ENCODE measurements at regions not wholly inside any gene's neighbourhood (a gene's known extent, or its start where the extent isn't known, plus 50 kb on each side); places are given as distances from the start of the nearest gene placed in this dataset.
"Not testable (repeated sequence)": the region's sequence is repeated elsewhere in the genome, so short reads cannot be mapped to it uniquely, and the experiment has no call there.

GRCh38 chr6:81940451-81940985 is 188.0 kb upstream of the TENT5A start:
- no peak for DNase-seq
- 60% methylated on average over 1 of the region's 1 CpG for WGBS (ENCODE audit: insufficient coverage, low lambda C conversion rate)
- H3K4me1 ChIP-seq (ENCODE audit: control insufficient read depth, insufficient read depth, low read length): peaks cover 13% of the 10 kb centered on the region
- H3K4me3 ChIP-seq (ENCODE audit: low read length): no peak overlapping the region
- H3K36me3 ChIP-seq (ENCODE audit: control insufficient read depth, insufficient read depth, low read length): no peaks in the 10 kb centered on the region
- H3K27me3 ChIP-seq (ENCODE audit: control insufficient read depth, insufficient read depth, low read length): no peaks in the 10 kb centered on the region
- H3K9me3 ChIP-seq (ENCODE audit: control insufficient read depth, low read depth, low read length): no peaks in the 10 kb centered on the region
- H3K27ac ChIP-seq (ENCODE audit: low read length): no peak overlapping the region

- H3K27me3 ChIP-seq (ENCODE audit: control insufficient read depth, insufficient read depth, low read length): no peaks in the 10 kb centered on the region
- H3K27ac ChIP-seq (ENCODE audit: low read length): no peak overlapping the region
- WGBS (ENCODE audit: insufficient coverage, low lambda C conversion rate): no CpG with 5 or more reads among the region's 3 CpGs
- DNase-seq: no peak
- no peaks in the 10 kb centered on the region for H3K36me3 ChIP-seq (ENCODE audit: control insufficient read depth, insufficient read depth, low read length)
- H3K4me3 ChIP-seq (ENCODE audit: low read length): no peak overlapping the region
- peaks cover 13% of the 10 kb centered on the region for H3K4me1 ChIP-seq (ENCODE audit: control insufficient read depth, insufficient read depth, low read length)
- no peaks in the 10 kb centered on the region for H3K9me3 ChIP-seq (ENCODE audit: control insufficient read depth, low read depth, low read length)
Measured at GRCh38 chr6:81939766-81940165, 187.3 kb upstream of the TENT5A start.

- DNase-seq: no peak
- H3K36me3 ChIP-seq (ENCODE audit: control insufficient read depth, insufficient read depth, low read length): no peaks in the 10 kb centered on the region
- WGBS (ENCODE audit: insufficient coverage, low lambda C conversion rate): no CpG with 5 or more reads among the region's 3 CpGs
Measured at GRCh38 chr6:81938991-81939732, 186.7 kb upstream of the TENT5A start.

GRCh38 chr6:81938014-81938856 is 185.8 kb upstream of the TENT5A start:
- WGBS (ENCODE audit: insufficient coverage, low lambda C conversion rate): 0% methylated on average over 1 of the region's 4 CpGs
- Histone ChIP-seq H3K27me3 (ENCODE audit: control insufficient read depth, insufficient read depth, low read length) (no peaks in the 10 kb centered on the region), H3K4me3 (ENCODE audit: low read length) (peak overlapping the region; percentile 35), H3K27ac (ENCODE audit: low read length) (peak overlapping the region; percentile 93), H3K9me3 (ENCODE audit: control insufficient read depth, low read depth, low read length) (no peaks in the 10 kb centered on the region), H3K36me3 (ENCODE audit: control insufficient read depth, insufficient read depth, low read length) (no peaks in the 10 kb centered on the region), H3K4me1 (ENCODE audit: control insufficient read depth, insufficient read depth, low read length) (peaks cover 19% of the 10 kb centered on the region)
- DNase-seq: peak; percentile 95 to 98

More at GRCh38 chr6:81938991-81939732, 186.7 kb upstream of the TENT5A start:
- H3K9me3 ChIP-seq (ENCODE audit: control insufficient read depth, low read depth, low read length): no peaks in the 10 kb centered on the region
- H3K4me1 ChIP-seq (ENCODE audit: control insufficient read depth, insufficient read depth, low read length): peaks cover 15% of the 10 kb centered on the region
- peak overlapping the region; percentile 93 for H3K27ac ChIP-seq (ENCODE audit: low read length)
- H3K4me3 ChIP-seq (ENCODE audit: low read length): no peak overlapping the region
- no peaks in the 10 kb centered on the region for H3K27me3 ChIP-seq (ENCODE audit: control insufficient read depth, insufficient read depth, low read length)

DNA sequence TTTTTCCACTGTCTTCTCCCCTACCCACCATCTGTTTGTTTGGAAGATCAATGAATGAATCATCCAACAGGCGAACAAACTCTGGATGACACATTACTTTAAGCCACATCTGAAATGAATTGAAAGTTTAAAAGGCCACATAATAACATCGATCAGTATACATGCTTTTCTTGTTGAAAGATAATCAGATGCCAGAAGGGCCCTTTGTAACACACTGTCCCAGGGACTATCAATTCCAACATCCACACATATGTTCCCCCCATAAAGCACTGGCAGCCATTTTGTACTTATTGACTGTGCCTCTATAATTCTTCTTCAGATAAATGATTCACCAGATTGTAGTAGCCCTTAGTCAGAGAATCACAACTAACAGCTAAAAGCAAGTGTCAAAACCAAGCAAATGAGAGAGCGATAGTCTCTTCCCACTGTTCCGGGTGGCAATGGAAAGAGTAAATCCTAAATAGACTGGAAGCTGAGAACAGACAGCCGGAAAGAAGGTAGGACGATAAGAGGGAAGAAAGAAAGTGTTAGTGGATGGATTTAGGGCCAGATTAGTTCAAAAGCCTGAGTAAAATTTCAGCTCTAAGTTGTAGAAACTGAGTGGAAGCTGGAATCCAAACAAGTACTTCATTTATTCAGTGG is 184.9 kb upstream of the TENT5A start:
- peak overlapping the region; percentile 35 for H3K4me3 ChIP-seq (ENCODE audit: low read length)
- H3K27ac ChIP-seq (ENCODE audit: low read length): peak overlapping the region; percentile 93
- DNase-seq: peak in 1 of 2 donors; percentile 51
- WGBS (ENCODE audit: insufficient coverage, low lambda C conversion rate): 88% methylated on average over 4 of the region's 6 CpGs
- H3K27me3 ChIP-seq (ENCODE audit: control insufficient read depth, insufficient read depth, low read length): no peaks in the 10 kb centered on the region
- H3K36me3 ChIP-seq (ENCODE audit: control insufficient read depth, insufficient read depth, low read length): no peaks in the 10 kb centered on the region
- H3K9me3 ChIP-seq (ENCODE audit: control insufficient read depth, low read depth, low read length): no peaks in the 10 kb centered on the region
- peaks cover 19% of the 10 kb centered on the region for H3K4me1 ChIP-seq (ENCODE audit: control insufficient read depth, insufficient read depth, low read length)

- Histone ChIP-seq H3K27ac (ENCODE audit: low read length) (no peak overlapping the region), H3K27me3 (ENCODE audit: control insufficient read depth, insufficient read depth, low read length) (no peaks in the 10 kb centered on the region), H3K4me3 (ENCODE audit: low read length) (no peak overlapping the region), H3K4me1 (ENCODE audit: control insufficient read depth, insufficient read depth, low read length) (peaks cover 19% of the 10 kb centered on the region), H3K9me3 (ENCODE audit: control insufficient read depth, low read depth, low read length) (no peaks in the 10 kb centered on the region), H3K36me3 (ENCODE audit: control insufficient read depth, insufficient read depth, low read length) (no peaks in the 10 kb centered on the region)
- no peak for DNase-seq
- WGBS (ENCODE audit: insufficient coverage, low lambda C conversion rate): 100% methylated on average over 1 of the region's 1 CpG
Measured at GRCh38 chr6:81934936-81935335, 182.5 kb upstream of the TENT5A start.

- peak in 1 of 2 donors; percentile 61 for DNase-seq
- no peaks in the 10 kb centered on the region for H3K27me3 ChIP-seq (ENCODE audit: control insufficient read depth, insufficient read depth, low read length)
- no peak overlapping the region for H3K4me3 ChIP-seq (ENCODE audit: low read length)
- H3K4me1 ChIP-seq (ENCODE audit: control insufficient read depth, insufficient read depth, low read length): peaks cover 12% of the 10 kb centered on the region
- no peaks in the 10 kb centered on the region for H3K36me3 ChIP-seq (ENCODE audit: control insufficient read depth, insufficient read depth, low read length)
- peak overlapping the region; percentile 36 for H3K27ac ChIP-seq (ENCODE audit: low read length)
- 100% methylated on average over 1 of the region's 1 CpG for WGBS (ENCODE audit: insufficient coverage, low lambda C conversion rate)
- H3K9me3 ChIP-seq (ENCODE audit: control insufficient read depth, low read depth, low read length): no peaks in the 10 kb centered on the region
Measured at GRCh38 chr6:81933608-81934051, 181.1 kb upstream of the TENT5A start.

DNA sequence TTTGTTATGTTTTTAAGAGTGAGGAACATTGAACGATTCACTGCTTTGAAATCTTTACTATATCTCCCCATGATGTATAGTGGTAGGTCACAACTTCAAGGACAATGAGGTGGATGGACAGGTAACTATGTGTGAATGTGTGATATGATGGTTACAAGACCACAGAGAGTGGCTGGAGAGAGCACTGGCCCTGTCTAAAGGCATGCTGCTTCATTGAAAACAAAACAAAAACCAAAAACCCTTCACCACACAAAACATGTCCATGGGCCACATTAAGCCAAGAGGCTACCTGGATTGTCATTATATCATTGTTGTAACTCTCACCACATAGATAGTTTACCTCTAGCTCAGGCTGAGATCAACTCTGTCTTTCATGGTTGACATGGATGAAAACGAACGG is 180.6 kb upstream of the TENT5A start:
- DNase-seq: no peak
- peaks cover 11% of the 10 kb centered on the region for H3K4me1 ChIP-seq (ENCODE audit: control insufficient read depth, insufficient read depth, low read length)
- no peak overlapping the region for H3K4me3 ChIP-seq (ENCODE audit: low read length)
- no peaks in the 10 kb centered on the region for H3K36me3 ChIP-seq (ENCODE audit: control insufficient read depth, insufficient read depth, low read length)
- no peaks in the 10 kb centered on the region for H3K9me3 ChIP-seq (ENCODE audit: control insufficient read depth, low read depth, low read length)
- H3K27ac ChIP-seq (ENCODE audit: low read length): no peak overlapping the region
- WGBS (ENCODE audit: insufficient coverage, low lambda C conversion rate): 100% methylated on average over 1 of the region's 3 CpGs
- H3K27me3 ChIP-seq (ENCODE audit: control insufficient read depth, insufficient read depth, low read length): no peaks in the 10 kb centered on the region

GRCh38 chr6:81932448-81932847 is 180.0 kb upstream of the TENT5A start:
- not testable (repeated sequence) for H3K9me3 ChIP-seq (ENCODE audit: control insufficient read depth, low read depth, low read length); H3K4me1 ChIP-seq (ENCODE audit: control insufficient read depth, insufficient read depth, low read length); H3K27ac ChIP-seq (ENCODE audit: low read length); H3K27me3 ChIP-seq (ENCODE audit: control insufficient read depth, insufficient read depth, low read length); DNase-seq; H3K36me3 ChIP-seq (ENCODE audit: control insufficient read depth, insufficient read depth, low read length); H3K4me3 ChIP-seq (ENCODE audit: low read length)

- peaks cover 6% of the 10 kb centered on the region for H3K4me1 ChIP-seq (ENCODE audit: control insufficient read depth, insufficient read depth, low read length)
- no peak overlapping the region for H3K4me3 ChIP-seq (ENCODE audit: low read length)
- H3K27ac ChIP-seq (ENCODE audit: low read length): no peak overlapping the region
- no CpG with 5 or more reads among the region's 3 CpGs for WGBS (ENCODE audit: insufficient coverage, low lambda C conversion rate)
- no peaks in the 10 kb centered on the region for H3K27me3 ChIP-seq (ENCODE audit: control insufficient read depth, insufficient read depth, low read length)
- DNase-seq: no peak
- no peaks in the 10 kb centered on the region for H3K36me3 ChIP-seq (ENCODE audit: control insufficient read depth, insufficient read depth, low read length)
- H3K9me3 ChIP-seq (ENCODE audit: control insufficient read depth, low read depth, low read length): no peaks in the 10 kb centered on the region
Measured at GRCh38 chr6:81929828-81930227, 177.3 kb upstream of the TENT5A start.
